ENCODE measurements at regions not wholly inside any gene's neighbourhood (a gene's known extent, or its start where the extent isn't known, plus 50 kb on each side); places are given as distances from the start of the nearest gene placed in this dataset.

- no peak overlapping the region for H3K4me3 ChIP-seq (ENCODE audit: low read depth, low read length)
- TF ChIP-seq CTCF (IDR thresholded peaks at IDR 0.05; ENCODE audit: borderline replicate concordance, insufficient read depth, low read depth, low read length), result no peak
Observed at GRCh38 chr12:61717986-61718385, 542.2 kb upstream of the USP15 start.

- no peak overlapping the region for H3K4me3 ChIP-seq (ENCODE audit: low read depth, low read length)
- no peak for TF ChIP-seq CTCF (IDR thresholded peaks at IDR 0.05; ENCODE audit: borderline replicate concordance, insufficient read depth, low read depth, low read length)
Observed at GRCh38 chr12:61739925-61740324, 520.3 kb upstream of the USP15 start.

GRCh38 chr12:61750604-61751003 is 509.6 kb upstream of the USP15 start:
- no peak overlapping the region for H3K4me3 ChIP-seq (ENCODE audit: low read depth, low read length)
- TF ChIP-seq CTCF (IDR thresholded peaks at IDR 0.05; ENCODE audit: borderline replicate concordance, insufficient read depth, low read depth, low read length), result no peak

- no peak overlapping the region for H3K4me3 ChIP-seq (ENCODE audit: low read depth, low read length)
- TF ChIP-seq CTCF (IDR thresholded peaks at IDR 0.05; ENCODE audit: borderline replicate concordance, insufficient read depth, low read depth, low read length), result no peak
Observed at GRCh38 chr12:61754214-61754613, 506.0 kb upstream of the USP15 start.

- TF ChIP-seq CTCF (IDR thresholded peaks at IDR 0.05; ENCODE audit: borderline replicate concordance, insufficient read depth, low read depth, low read length), result no peak
Observed at GRCh38 chr12:61757831-61758505, 502.2 kb upstream of the USP15 start.

GRCh38 chr12:61758661-61759060 is 501.5 kb upstream of the USP15 start:
- H3K4me3 ChIP-seq (ENCODE audit: low read depth, low read length), result no peak overlapping the region
- no peak for TF ChIP-seq CTCF (IDR thresholded peaks at IDR 0.05; ENCODE audit: borderline replicate concordance, insufficient read depth, low read depth, low read length)

More at GRCh38 chr12:61757831-61758505, 502.2 kb upstream of the USP15 start:
- no peak overlapping the region for H3K4me3 ChIP-seq (ENCODE audit: low read depth, low read length)

GRCh38 chr12:61765926-61766325 is 494.3 kb upstream of the USP15 start:
- no peak for TF ChIP-seq CTCF (IDR thresholded peaks at IDR 0.05; ENCODE audit: borderline replicate concordance, insufficient read depth, low read depth, low read length)
- no peak overlapping the region for H3K4me3 ChIP-seq (ENCODE audit: low read depth, low read length)

Measured in GM12875 (cell line).